GM19372 (cell line): ENCODE measurements at regions not wholly inside any gene's neighbourhood (a gene's known extent, or its start where the extent isn't known, plus 50 kb on each side); places are given as distances from the start of the nearest gene placed in this dataset.
"Not testable (repeated sequence)": the region's sequence is repeated elsewhere in the genome, so short reads cannot be mapped to it uniquely, and the experiment has no call there.

ENCODE experiments used
- ATAC-seq: cut with Tn5 transposase; IDR thresholded peaks from one replicate; pipeline ENCODE4 v1.9.1; 2021; ENCODE audit warnings: mild to moderate bottlenecking, low read depth, moderate library complexity; ENCODE audit not compliant: unreplicated experiment

DNA sequence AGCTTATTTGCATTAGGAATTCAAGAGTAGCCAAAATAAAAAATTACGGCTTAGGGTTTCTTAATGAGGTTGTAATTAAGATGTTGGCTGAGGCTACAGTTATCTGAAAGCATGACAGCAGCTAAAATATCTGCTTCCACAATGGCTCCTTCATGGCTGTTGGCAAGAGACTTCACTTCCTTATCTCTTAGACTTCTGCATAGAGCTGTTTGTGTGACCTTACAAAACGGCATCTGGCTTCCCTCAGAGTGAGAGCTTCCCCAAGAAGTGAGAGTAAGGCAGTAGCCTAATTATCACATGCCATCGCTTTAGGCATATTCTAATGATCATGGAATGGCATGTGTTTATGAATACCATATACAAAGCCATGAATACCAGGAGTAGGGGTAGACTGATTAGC, 57.6 kb downstream of the CCDC59 start:
- ATAC-seq: no peak

DNA sequence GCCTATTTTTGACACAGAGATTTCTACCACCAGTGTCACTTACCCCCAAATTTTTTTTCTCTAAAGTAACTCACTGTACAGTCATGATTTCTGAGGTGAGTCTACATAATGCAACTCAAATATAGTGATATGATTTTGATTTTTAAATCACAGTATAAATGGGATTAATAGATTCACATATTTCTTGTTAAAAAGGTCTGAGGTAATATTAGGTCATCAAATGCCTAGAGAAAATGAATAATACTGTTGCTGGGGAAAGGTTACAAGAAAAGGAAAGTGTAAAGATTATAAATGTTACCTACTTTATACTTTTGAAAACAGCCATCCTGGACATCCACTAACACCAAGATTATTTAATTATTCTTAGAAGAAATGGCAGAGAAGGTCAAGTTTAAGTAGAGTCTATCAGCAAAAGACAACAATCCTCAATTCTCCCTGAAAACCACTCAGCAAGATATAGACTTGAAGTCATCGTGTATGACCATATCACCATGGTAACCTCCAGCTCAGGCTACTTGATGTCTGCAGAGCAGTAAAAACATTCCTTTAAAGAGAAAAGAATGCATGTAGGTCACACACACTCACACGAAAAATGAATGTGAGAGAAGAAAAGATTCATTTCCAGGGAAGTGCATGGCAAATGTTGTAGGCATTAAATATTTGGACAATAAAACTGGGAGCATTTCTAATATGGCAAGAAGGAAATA, 58.7 kb downstream of the CCDC59 start:
- no peak for ATAC-seq

DNA sequence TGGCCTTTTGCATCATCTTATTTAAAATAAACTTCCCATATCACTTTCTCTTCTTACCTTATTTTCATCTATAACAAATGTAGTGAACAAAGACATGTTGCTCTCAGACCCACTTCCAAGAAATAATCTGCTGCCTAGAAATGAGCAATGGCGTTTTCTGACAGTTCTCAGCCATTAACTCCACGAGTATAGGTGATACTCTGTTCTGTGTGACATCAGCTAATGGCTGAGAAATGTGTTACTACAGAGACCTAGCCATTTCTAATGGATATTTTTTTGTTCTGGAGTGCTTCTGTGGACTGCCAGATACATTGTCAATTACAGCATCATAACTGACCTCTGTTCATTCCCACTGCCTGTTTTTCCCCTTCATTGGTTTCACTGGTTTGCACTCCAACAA, 67.8 kb downstream of the CCDC59 start:
- no peak for ATAC-seq

DNA sequence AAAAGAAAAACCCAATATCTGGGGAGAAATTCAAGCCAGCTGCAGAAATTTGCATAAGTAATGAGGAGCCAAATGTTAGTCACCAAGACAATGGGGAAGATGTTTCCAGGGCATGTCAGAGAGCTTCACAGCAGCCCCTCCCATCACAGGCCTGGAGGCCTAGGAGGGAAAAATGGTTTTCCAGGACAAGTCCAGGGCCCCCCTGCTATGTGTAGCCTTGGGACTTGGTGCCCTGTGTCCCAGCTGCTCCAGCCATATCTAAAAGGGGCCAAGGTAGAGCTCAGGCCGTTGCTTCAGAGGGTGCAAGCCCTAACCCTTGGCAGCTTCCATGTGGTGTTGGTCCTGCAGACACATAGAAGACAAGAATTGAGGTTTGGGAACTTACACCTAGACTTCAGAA, 76.9 kb downstream of the CCDC59 start:
- ATAC-seq: not testable (repeated sequence)

DNA sequence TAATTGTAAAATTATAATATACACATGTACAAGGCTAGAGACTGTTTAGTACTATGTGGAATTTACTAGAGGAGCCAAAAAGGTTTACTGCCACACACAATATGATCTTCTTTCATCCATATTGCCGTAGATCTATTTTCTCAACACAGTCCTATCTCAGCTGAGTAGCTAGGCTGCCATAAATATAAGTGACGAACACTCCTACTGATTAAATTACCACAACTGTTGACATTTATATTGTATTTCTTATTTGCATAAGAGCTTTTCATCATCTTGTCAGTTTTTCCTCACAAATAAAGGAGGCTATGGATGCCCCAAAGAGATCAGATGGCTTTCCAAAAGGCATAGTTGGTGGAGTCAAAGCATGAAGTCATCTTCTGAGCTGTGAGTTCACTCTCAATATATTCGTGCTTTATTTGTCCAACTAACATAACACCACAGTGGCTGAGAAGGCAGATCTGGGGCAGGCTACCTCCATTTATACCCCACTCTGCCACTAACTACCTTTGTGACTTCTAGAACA, 78.6 kb downstream of the CCDC59 start:
- ATAC-seq: no peak

DNA sequence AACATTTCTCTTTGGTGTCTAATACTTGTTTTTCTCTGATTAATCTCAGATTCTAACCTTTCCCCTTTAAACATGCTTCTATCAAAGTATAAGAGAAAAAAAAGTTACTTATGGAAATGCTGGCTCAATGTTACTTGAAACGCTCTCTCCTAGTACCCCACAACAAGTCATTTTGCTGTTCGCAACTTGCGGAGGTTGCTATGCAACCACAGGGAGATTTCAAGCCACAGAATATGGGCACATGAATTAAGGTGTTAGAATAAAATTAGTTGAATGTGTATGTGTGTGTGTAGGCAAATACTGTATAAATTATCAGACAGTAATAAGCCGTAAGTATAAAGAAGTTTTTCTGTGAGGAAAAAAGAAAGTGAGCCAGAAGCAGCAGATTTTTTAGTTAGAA, 80.6 kb downstream of the CCDC59 start:
- ATAC-seq: no peak

DNA sequence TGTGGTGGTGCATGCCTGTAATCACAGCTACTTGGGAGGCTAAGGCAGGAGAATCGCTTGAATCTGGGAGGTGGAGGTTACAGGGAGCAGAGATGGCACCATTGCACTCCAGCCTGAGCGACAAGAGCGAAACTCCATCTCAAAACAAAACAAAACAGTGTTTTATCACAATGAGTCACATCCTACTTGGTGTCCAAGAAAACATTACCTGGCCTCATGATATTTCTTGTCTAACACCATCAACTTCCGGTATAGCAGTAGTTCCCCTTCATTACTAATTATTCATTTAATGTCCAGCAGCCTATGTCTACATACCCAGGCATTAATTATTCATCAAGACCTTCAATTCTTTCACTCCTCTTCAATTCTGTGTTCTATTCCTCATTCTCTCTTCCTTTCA, 115.5 kb downstream of the CCDC59 start:
- no peak for ATAC-seq

DNA sequence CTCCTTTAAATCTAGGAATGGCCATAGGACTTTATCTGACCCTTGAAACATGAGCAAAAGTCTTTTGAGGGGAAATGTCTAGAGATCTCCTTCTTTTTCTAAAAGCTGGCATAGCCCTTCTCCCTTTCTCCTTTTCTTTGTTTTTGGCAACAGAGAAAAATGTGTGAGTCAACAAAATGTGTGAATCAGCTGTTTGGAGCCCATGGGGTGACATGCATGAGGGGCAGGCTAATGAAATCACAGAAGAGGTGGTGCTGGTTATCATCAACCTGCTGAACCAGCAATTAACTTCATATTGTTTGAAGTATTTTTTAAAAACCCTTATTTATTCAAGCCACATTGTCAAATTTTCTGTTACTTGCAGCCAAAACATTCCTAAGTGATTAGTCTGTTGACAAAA, 132.3 kb downstream of the CCDC59 start:
- no peak for ATAC-seq

DNA sequence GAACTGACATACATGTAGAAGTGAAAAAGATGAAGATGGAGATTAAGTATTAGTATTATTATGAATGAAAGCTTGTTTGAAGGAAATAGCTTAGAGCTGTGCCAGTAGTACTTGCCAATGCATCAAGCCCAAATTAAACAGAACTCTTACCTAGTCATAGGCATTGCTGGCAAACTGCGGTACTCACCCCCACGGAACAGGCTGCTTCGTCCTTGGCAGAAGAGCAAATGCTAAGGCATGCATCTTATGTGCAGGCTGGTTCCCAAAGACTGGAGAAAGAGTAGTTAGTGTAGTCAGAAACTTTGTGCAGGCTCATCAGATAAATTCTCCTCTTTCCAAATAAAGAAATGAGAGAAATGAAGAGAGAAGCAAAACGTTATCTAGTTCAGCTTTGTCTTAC, 134.8 kb downstream of the CCDC59 start:
- no peak for ATAC-seq

DNA sequence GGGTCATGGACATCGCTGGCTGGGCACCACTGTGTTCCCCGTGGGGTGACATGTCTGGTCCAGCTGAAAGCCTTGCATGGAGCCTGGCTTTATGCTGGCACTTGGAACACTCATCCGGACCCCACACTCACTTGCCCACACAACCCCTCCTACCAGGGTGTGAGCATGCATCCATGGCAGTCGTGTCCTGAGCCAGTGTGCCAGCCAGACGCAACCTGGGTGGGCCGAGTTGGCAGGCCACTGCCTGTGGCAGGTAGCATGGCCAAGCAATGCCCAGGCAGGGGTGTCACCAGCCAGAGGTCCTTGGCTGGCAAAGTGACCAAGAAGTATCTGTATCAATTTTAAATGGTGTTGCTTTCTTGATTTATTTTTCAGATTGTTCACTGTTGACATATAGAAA, 141.7 kb downstream of the CCDC59 start:
- ATAC-seq: no peak

DNA sequence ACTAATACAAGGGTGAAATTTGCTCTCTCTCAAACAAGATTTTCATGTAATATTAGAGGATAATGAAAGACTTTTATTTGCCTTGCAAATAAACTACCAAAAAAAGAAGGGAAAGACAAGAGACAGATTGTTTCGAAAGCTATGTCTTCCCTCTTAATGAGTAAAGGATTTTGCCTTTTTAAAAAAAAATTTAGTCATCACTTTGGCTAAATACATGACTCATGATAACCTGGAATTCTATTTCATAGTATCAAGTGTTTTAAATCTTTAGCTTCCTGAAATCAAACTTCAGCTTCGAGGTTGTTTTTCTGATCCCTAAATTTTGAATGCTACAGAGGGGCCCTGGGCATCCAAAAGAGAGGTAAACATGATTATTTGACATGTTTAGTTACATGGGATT, 144.4 kb downstream of the CCDC59 start:
- ATAC-seq: no peak

DNA sequence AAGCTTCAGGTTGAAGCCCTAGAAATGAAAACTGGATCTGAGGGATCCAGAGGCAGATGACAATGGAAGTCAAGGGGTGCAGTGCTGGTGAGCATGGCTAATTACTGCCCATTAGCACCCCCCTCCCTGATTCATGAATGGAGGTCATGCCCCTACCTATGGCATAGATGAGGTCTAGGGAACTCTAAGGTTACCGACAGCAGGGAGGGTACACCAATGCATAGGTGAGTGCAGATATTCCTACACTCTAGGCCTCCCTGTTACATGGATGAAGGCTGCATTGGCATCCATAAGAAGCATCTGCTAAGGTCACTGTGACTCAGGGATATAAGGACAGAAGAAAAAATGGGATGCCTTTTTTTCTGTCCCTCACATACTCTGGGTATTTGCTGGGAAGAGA, 147.3 kb downstream of the CCDC59 start:
- no peak for ATAC-seq

DNA sequence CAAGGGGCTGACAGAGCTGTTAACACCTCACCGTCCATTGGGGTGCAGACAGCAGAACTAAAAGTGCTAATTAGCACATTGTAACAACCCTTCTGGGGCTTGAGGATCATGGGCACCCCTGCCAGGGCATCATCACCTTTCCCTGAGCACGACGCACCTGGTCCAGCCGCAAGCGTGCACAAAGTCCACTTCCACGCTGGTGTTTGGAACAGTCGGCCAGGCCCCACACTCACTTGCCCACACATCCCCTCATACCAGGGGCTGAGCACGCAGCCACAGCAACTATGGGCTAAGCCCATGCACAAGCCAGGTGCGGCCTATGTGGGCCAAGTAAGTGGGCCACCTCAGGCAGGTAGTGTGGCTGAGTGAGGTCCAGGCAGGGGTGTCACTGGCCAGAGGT, 148.7 kb downstream of the CCDC59 start:
- ATAC-seq: no peak

DNA sequence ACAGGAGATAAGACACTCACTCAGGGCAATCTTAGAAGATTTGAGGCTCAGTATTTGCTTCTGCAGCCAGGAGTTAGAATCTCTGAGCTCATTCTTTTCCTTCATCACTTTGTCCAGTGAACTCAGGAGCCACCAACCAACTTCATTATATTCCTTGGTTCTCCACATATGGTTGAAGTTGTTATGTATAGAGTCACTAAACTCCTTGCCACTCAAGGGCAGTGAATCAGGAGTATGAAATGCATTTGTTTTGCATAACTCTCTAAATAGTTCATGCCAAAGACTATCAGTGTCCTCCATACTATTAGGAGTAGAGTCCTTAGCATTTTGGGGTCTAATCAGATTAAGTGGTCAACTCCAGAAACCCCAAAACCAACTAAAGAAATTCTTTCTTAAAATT, 150.6 kb downstream of the CCDC59 start:
- ATAC-seq: no peak

DNA sequence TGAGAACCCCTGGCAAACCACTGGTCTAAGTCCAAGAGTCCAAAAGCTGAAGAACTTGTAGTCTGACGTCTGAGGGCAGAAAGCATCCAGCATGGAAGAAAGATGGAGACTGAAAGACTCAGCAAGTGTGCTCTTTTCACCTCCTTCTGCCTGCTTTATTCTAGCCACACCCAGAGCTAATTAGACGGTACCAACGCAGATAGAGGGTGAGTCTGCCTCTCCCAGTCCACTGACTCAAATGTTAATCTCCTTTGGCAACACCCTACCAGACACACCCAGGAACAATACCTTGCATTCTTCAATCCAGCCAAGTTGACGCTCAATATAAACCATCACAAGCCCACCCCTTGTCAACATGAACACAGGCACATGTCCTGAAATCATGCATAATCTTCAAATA, 155.1 kb downstream of the CCDC59 start:
- no peak for ATAC-seq

DNA sequence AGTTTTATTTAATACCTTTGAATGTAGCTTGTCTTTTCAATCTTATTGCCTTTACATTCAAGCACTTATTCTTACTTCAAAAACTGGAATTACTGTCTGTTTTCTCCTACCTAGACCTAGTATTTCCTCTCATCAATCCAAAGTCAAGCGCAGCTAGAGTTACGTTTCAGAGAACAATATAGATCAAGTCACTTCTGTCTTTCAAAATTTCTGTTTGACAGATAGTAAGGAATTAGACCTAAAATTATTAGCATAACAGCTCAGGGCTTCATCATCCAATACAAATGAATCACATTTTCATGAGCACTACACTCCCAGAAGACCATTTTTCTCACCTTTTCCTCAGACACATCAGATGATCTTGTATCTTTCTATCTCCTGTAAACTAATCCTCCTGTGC, 170.6 kb downstream of the CCDC59 start:
- no peak for ATAC-seq

DNA sequence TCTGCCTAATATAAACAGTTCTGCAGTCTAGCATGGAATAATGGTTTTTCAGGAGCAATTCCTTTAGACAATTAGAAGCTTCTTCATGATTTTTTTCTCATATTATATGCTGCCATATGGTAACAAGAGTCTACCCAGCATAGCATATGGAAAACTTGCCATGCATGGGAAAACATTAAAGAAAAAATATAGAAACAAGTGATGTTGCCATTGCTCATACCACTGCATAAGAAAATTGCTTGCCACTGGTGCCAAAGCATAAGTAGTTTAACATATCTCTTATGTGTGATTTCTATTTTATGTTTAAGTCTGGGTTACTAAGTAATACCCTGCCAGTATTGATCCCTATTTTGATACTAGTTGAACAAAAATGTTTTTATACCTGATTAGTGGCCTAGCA, 171.2 kb downstream of the CCDC59 start:
- no peak for ATAC-seq

DNA sequence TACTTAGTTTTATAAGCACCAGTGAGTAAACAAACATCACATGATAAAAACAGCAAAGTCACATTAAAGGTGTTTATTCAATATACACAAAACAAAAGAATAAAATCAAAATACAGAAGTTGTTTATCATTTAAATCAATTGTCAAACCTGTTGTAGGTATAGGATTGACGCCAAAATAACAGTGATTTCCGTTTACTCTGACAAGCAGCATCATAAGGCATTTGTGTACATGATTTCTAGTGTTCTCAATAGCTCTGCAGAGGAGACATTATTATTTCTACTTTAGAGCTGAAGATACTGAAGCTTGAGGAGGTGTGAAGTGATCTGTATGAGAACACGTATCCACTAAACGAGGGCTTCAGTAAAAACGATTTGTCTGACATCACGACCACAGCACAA, 171.9 kb downstream of the CCDC59 start:
- ATAC-seq: no peak

DNA sequence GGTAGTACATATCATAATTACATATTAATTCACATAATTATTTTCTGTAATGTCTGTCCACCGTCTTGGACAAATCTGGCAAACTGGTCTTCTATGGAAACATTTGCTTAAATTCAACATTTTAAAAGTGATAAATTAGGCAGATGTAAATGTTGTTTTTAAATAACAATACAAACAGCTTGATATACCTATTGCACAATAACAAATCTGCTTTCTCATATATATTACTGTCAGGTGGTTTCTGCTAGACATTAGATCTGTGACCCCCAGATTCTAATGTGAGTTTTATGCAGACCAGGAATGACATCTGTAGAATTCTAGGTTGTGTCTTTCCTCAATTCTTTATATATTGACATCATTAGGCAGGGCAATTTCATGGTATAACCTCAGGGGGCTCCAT, 173.3 kb downstream of the CCDC59 start:
- no peak for ATAC-seq

DNA sequence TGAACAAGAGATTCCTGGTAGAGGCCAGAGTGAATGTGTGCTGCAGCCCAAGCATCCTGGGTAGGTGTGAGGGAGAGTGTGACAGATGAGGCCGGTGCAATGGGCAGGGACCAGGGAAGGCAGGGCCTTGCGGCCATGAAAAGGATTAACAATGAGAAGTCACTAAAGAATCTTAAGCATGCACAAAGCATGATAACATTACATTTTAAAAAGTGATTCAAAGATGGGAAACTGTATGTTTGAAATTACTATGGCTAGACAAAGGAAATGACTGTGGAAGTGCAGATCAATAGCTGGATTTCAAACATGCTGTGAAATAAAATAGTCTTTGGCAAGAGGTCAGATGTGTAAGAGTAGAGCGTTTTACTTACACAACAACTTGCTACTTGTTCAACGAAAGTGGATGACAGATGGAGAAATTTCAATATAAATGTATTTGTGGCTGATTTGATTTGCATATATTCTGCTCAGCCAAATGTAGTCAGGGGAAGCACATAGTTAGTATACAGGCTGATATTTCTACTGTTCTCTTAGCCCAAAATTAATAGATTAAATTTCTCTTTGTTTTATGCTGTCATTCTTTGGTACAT, 175.5 kb downstream of the CCDC59 start:
- no peak for ATAC-seq

DNA sequence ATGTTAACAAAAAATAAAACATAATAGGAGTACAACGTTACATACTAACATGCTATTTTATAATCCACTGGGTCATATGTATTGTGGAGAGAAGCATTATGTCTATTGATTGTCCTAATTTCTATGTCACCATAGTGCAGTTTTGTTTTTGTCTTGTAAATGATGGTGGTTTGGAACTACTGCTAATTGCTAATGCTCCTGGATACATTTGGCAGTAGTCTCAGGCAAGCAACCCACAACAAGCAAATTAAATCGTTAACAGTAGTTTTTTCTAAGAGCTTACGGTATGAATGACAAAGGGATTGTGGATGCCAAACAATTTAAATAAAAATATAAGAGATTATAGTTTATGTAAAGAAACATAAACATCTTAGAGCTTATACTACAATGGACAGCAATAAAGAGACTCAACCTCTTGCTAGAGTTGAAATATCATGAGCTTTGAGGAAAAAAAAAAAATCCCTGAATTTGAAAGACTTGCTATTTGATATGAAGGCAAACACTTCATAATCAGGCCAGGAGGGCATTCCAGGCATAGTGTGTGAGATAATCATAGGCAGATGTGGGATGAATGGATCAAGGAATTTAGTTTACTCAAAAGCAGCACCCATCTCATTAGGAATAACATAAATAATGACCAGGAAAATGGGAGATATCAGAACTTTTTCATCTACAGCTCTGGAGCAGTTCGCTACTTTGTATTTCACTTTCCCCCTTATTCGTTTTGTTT, 181.3 kb downstream of the CCDC59 start:
- ATAC-seq: no peak

DNA sequence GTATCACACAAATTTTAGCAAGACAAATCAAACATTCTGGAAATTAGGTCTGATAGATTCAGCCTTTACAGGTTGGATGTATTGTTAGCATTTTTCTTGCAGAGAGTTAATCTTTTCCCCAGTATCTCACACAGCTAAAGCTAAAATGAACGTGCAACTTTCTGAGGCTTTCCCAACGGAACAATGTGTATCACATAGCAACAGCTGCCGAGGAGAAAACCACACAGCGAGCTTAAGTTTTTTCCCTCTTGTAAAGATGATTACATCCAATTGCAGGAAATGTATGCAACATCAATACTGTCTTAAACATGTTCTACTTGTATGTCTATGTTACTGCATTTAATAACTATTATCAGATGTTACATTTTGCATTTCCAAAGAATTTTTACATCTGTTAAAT, 182.2 kb downstream of the CCDC59 start:
- ATAC-seq: no peak
